DMS53 treated with DMSO at 0.1 percent for 48 hours (cell line): ENCODE measurements at regions not wholly inside any gene's neighbourhood (a gene's known extent, or its start where the extent isn't known, plus 50 kb on each side); places are given as distances from the start of the nearest gene placed in this dataset.

Experiments used
- DNase-seq: peaks from one replicate; lab custom pipeline; 2025; ENCODE audit not compliant: unreplicated experiment; lab: John Stamatoyannopoulos, UW

GRCh38 chr6:164184410-164184809 is 769.9 kb downstream of the QKI start:
- DNase-seq: no peak

- DNase-seq: no peak
Observed at GRCh38 chr6:164183556-164184123, 769.1 kb downstream of the QKI start.

- DNase-seq: no peak
Observed at GRCh38 chr6:164178679-164179332, 764.3 kb downstream of the QKI start.

GRCh38 chr6:164169355-164169754 is 754.8 kb downstream of the QKI start:
- DNase-seq: no peak

- DNase-seq: no peak
Observed at GRCh38 chr6:164168595-164168994, 754.1 kb downstream of the QKI start.

- no peak for DNase-seq
Observed at GRCh38 chr6:164167873-164168405, 753.4 kb downstream of the QKI start.

GRCh38 chr6:164166996-164167395 is 752.5 kb downstream of the QKI start:
- no peak for DNase-seq

- DNase-seq: no peak
Observed at GRCh38 chr6:164166515-164166914, 752.0 kb downstream of the QKI start.

GRCh38 chr6:164164876-164165275 is 750.4 kb downstream of the QKI start:
- no peak for DNase-seq

GRCh38 chr6:164163239-164163638 is 748.7 kb downstream of the QKI start:
- no peak for DNase-seq

GRCh38 chr6:164159061-164159460 is 744.5 kb downstream of the QKI start:
- no peak for DNase-seq

GRCh38 chr6:164154588-164154987 is 740.1 kb downstream of the QKI start:
- DNase-seq: no peak

- DNase-seq: no peak
Observed at GRCh38 chr6:164152611-164153010, 738.1 kb downstream of the QKI start.

- DNase-seq: no peak
Observed at GRCh38 chr6:164151161-164152120, 736.9 kb downstream of the QKI start.

GRCh38 chr6:164150232-164150631 is 735.7 kb downstream of the QKI start:
- DNase-seq: no peak

- DNase-seq: no peak
Observed at GRCh38 chr6:164148788-164149187, 734.3 kb downstream of the QKI start.

- no peak for DNase-seq
Observed at GRCh38 chr6:164144316-164144715, 729.8 kb downstream of the QKI start.

GRCh38 chr6:164142322-164142721 is 727.8 kb downstream of the QKI start:
- no peak for DNase-seq

- no peak for DNase-seq
Observed at GRCh38 chr6:164135511-164136132, 721.1 kb downstream of the QKI start.

- peak; percentile 77 for DNase-seq
Observed at GRCh38 chr6:164133095-164133494, 718.6 kb downstream of the QKI start.

- no peak for DNase-seq
Observed at GRCh38 chr6:164130585-164130984, 716.1 kb downstream of the QKI start.
